OCI-LY7 (cell line): ENCODE measurements at regions not wholly inside any gene's neighbourhood (a gene's known extent, or its start where the extent isn't known, plus 50 kb on each side); places are given as distances from the start of the nearest gene placed in this dataset.

Source experiments
- BruUV-seq: library from RNA; stranded (reverse); fragments of 400-500 nt; replicated peaks from 2 replicates; lab custom pipeline; 2021; lab: Mats Ljungman, UMichigan
- CTCF ChIA-PET: fragments of 300-600 bp; sonication (Branson Sonifier 250); formaldehyde crosslinking; loops from one replicate; lab custom pipeline; 2022; ENCODE audit warnings: antibody characterized with exemption; ENCODE audit not compliant: unreplicated experiment; lab: Charles Lee
- POLR2A ChIA-PET: fragments of 300-600 bp; sonication (Branson Sonifier 250); formaldehyde crosslinking; loops from one replicate; lab custom pipeline; 2022; ENCODE audit warnings: antibody characterized with exemption; lab: Charles Lee
- DNase-seq: peaks from one replicate; pipeline ENCODE4 v3.0.0-alpha.2; 2015; ENCODE audit warnings: low spot score
- H2AFZ ChIP-seq: fragments of 200-600 bp; sonication (generic), shearing (Covaris generic); 2 replicates; pipeline ENCODE4 v1.6.1; 2014; ENCODE audit warnings: mild to moderate bottlenecking, antibody characterized with exemption, low read length, moderate library complexity
- H3K27ac ChIP-seq: fragments of 200-600 bp; sonication (generic); 2 replicates; pipeline ENCODE4 v1.5.1; 2014; ENCODE audit warnings: mixed run types, low read depth, mild to moderate bottlenecking, moderate library complexity, low read length, inconsistent platforms; ENCODE audit not compliant: poor library complexity, severe bottlenecking
- H3K36me3 ChIP-seq: fragments of 200-600 bp; sonication (generic); 2 replicates; pipeline ENCODE4 v1.6.1; 2014; ENCODE audit warnings: mild to moderate bottlenecking, antibody characterized with exemption, low read length, moderate library complexity, mixed read lengths; ENCODE audit not compliant: insufficient read depth
- H3K4me1 ChIP-seq: fragments of 200-600 bp; sonication (generic); 2 replicates; pipeline ENCODE4 v1.5.1; 2014; ENCODE audit warnings: mild to moderate bottlenecking, low read length; ENCODE audit not compliant: insufficient read depth, poor library complexity, severe bottlenecking
- H3K4me2 ChIP-seq: fragments of 200-600 bp; sonication (generic); 2 replicates; pipeline ENCODE4 v1.6.1; 2014; ENCODE audit warnings: mild to moderate bottlenecking, low read length
- H3K4me3 ChIP-seq: fragments of 200-600 bp; sonication (generic); 2 replicates; pipeline ENCODE4 v1.5.1; 2014; ENCODE audit warnings: mild to moderate bottlenecking, low read depth, low read length; ENCODE audit not compliant: poor library complexity, severe bottlenecking
- H3K79me2 ChIP-seq: fragments of 200-600 bp; sonication (generic); 2 replicates; pipeline ENCODE4 v1.6.1; 2016; ENCODE audit warnings: low read depth, mild to moderate bottlenecking, low read length, moderate library complexity, mixed read lengths; ENCODE audit not compliant: insufficient read depth
- H3K9me2 ChIP-seq: fragments of 200-600 bp; sonication (generic); 2 replicates; pipeline ENCODE4 v1.6.1; 2016; ENCODE audit warnings: mild to moderate bottlenecking, low read length, mixed read lengths; ENCODE audit not compliant: insufficient read depth
- H3K9me3 ChIP-seq: fragments of 200-600 bp; sonication (generic); 2 replicates; pipeline ENCODE4 v1.6.1; 2014; ENCODE audit warnings: mild to moderate bottlenecking, mixed run types, low read length, mixed read lengths
- H4K20me1 ChIP-seq: fragments of 200-600 bp; sonication (generic); 2 replicates; pipeline ENCODE4 v1.6.1; 2014; ENCODE audit warnings: mild to moderate bottlenecking, antibody characterized with exemption, low read length, moderate library complexity, mixed read lengths; ENCODE audit not compliant: insufficient read depth
- CTCF ChIP-seq: fragments of 200-600 bp; sonication (generic); conservative IDR thresholded peaks from 2 replicates; pipeline ENCODE4 v1.5.1; 2014; ENCODE audit warnings: mild to moderate bottlenecking, antibody characterized with exemption, low read length, moderate library complexity, mixed read lengths
- EZH2phosphoT487 ChIP-seq: fragments of 200-600 bp; sonication (generic); IDR thresholded peaks from 2 replicates; pipeline ENCODE4 v1.6.1; 2018; ENCODE audit warnings: low read depth, borderline replicate concordance, mild to moderate bottlenecking, mixed run types, antibody characterized with exemption, low read length, moderate library complexity, mixed read lengths
- intact Hi-C: fragments of 100-400 bp; cut with micrococcal nuclease; formaldehyde crosslinking; loops from one replicate; pipeline ENCODE4 v1.10.0; 2022; ENCODE audit not compliant: unreplicated experiment

- Histone ChIP-seq H3K9me3 (no peaks in the 10 kb centered on the region), H2AFZ (no peak overlapping the region), H4K20me1 (no peaks in the 10 kb centered on the region), H3K9me2 (no peaks in the 10 kb centered on the region), H3K4me2 (no peak overlapping the region), H3K36me3 (no peaks in the 10 kb centered on the region), H3K4me1 (no peaks in the 10 kb centered on the region), H3K79me2 (no peaks in the 10 kb centered on the region), H3K27ac (no peak overlapping the region), H3K4me3 (no peak overlapping the region)
- no peak for DNase-seq
- intact Hi-C loops: no loop called here
- no TSS peak for BruUV-seq
- ChIA-PET POLR2A (no interaction called here), CTCF (no interaction called here)
- no peak for TF ChIP-seq EZH2phosphoT487
- no peak for TF ChIP-seq CTCF
These were observed 136.0 kb upstream of the ARX start for GRCh38 chrX:25151749-25152148.

GRCh38 chrX:25144043-25144940 is 128.5 kb upstream of the ARX start:
- POLR2A ChIA-PET: no interaction called here
- Histone ChIP-seq H3K9me2 (no peaks in the 10 kb centered on the region), H4K20me1 (no peaks in the 10 kb centered on the region), H3K79me2 (no peaks in the 10 kb centered on the region), H3K4me2 (no peak overlapping the region), H3K9me3 (no peaks in the 10 kb centered on the region), H3K36me3 (no peaks in the 10 kb centered on the region), H3K4me1 (no peaks in the 10 kb centered on the region), H3K27ac (no peak overlapping the region), H3K4me3 (no peak overlapping the region), H2AFZ (no peak overlapping the region)
- CTCF ChIA-PET: no interaction called here
- DNase-seq: peak; percentile 29
- BruUV-seq: no TSS peak
- intact Hi-C loops: loop anchor here (5.0 to 10.0 kb wide), 2 partner anchors 392 to 749 kb away; no protein-coding TSS in a partner anchor
- peak; percentile 78 for TF ChIP-seq CTCF
- no peak for TF ChIP-seq EZH2phosphoT487

- no peaks in the 10 kb centered on the region for H3K79me2 ChIP-seq
- intact Hi-C loops: loop anchor here (5.0 to 10.0 kb wide), 2 partner anchors 391 to 749 kb away; no protein-coding TSS in a partner anchor
- H3K4me2 ChIP-seq: no peak overlapping the region
- H3K36me3 ChIP-seq: no peaks in the 10 kb centered on the region
- BruUV-seq: no TSS peak
- no peak for DNase-seq
- no peaks in the 10 kb centered on the region for H3K4me1 ChIP-seq
- no peaks in the 10 kb centered on the region for H3K9me3 ChIP-seq
- H3K27ac ChIP-seq: no peak overlapping the region
- POLR2A ChIA-PET: no interaction called here
- no peaks in the 10 kb centered on the region for H4K20me1 ChIP-seq
- CTCF ChIA-PET: no interaction called here
- H3K4me3 ChIP-seq: no peak overlapping the region
- H3K9me2 ChIP-seq: no peaks in the 10 kb centered on the region
- H2AFZ ChIP-seq: no peak overlapping the region
- TF ChIP-seq CTCF (no peak), EZH2phosphoT487 (no peak)
These were observed 127.8 kb upstream of the ARX start for GRCh38 chrX:25143596-25143995.
